ENCODE measurements at regions not wholly inside any gene's neighbourhood (a gene's known extent, or its start where the extent isn't known, plus 50 kb on each side); places are given as distances from the start of the nearest gene placed in this dataset.
"Not testable (repeated sequence)": the region's sequence is repeated elsewhere in the genome, so short reads cannot be mapped to it uniquely, and the experiment has no call there.

DNA sequence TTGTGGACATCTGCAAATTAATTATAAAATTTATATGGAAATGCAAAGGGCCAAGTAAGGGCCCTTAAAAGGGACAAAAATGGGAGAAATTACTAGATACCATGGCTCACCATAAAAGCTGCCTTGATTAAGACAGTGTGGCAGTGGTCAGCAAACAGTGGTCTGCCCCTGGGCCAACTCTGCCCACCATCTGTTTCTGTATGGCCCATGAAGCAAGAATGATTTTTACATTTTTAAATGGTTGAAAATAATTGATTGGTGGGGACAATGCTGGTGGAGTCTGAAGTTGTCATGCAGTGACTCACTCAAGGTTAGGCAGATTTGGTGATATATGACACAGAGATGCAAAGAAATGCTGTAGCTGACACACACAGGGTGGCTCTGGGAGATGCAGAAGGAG lies 295.6 kb downstream of the RTP5 start:
- not testable (repeated sequence) for DNase-seq (ENCODE audit: extremely low spot score, insufficient read length, low read depth); FAIRE-seq

DNA sequence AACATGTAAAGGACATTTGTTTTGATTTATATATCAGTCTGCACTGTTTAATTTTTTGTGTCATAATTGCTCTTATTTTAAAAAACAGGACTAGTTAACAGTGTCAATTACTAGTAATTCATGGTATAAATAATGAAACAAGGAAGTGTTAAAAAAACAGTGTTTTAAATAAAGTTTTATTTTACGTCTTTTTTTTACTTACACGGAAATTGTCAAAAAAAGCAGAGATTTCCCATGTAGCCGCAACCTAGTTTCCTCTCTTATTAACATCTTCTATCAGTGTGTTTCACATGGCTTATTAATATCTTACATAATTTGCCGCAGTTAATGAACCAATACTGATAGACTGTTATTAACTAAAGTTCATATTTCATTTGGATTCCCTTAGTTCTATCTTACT lies 301.8 kb downstream of the RTP5 start:
- FAIRE-seq; DNase-seq (ENCODE audit: extremely low spot score, insufficient read length, low read depth): not testable (repeated sequence)

Measured in GM18507 (cell line).